OCI-LY1 (cell line): ENCODE measurements at regions not wholly inside any gene's neighbourhood (a gene's known extent, or its start where the extent isn't known, plus 50 kb on each side); places are given as distances from the start of the nearest gene placed in this dataset.

ENCODE experiments used
- EZH2 ChIP-seq: fragments of 200-600 bp; sonication (generic), shearing (Covaris generic); IDR thresholded peaks from 2 replicates; pipeline ENCODE4 v1.8.0; 2017; ENCODE audit warnings: borderline replicate concordance, mixed run types, mild to moderate bottlenecking, antibody characterized with exemption, low read length, moderate library complexity, mixed read lengths
- TF ChIP-seq, protein P1 (sequence below): fragments of 200-600 bp; sonication (generic), shearing (Covaris generic); IDR thresholded peaks from 2 replicates; pipeline ENCODE4 v1.5.1; 2017; ENCODE audit warnings: mild to moderate bottlenecking, antibody characterized with exemption, low read length, moderate library complexity, mixed read lengths

DNA sequence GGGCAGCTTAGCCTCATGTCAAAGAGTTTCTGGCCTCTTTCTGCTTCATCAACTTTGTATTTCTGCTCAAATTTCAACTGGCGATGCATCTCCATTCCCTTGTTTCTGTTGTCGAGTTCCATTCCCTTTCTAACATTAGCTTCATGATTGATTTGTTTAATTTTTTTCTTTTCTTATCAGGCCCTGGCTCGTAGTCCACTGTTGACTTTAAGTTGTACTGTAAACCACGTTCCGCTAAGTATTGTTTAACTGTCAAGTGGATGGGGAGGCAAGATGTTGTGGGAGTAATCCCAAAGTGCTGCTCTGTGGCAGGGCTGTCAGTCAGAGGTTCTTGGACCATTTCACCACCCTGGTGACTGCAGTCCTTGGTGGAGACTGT is 309.1 kb downstream of the PSAT1 start:
- TF ChIP-seq, protein P1, sequence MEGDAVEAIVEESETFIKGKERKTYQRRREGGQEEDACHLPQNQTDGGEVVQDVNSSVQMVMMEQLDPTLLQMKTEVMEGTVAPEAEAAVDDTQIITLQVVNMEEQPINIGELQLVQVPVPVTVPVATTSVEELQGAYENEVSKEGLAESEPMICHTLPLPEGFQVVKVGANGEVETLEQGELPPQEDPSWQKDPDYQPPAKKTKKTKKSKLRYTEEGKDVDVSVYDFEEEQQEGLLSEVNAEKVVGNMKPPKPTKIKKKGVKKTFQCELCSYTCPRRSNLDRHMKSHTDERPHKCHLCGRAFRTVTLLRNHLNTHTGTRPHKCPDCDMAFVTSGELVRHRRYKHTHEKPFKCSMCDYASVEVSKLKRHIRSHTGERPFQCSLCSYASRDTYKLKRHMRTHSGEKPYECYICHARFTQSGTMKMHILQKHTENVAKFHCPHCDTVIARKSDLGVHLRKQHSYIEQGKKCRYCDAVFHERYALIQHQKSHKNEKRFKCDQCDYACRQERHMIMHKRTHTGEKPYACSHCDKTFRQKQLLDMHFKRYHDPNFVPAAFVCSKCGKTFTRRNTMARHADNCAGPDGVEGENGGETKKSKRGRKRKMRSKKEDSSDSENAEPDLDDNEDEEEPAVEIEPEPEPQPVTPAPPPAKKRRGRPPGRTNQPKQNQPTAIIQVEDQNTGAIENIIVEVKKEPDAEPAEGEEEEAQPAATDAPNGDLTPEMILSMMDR = no peak
- no peak for TF ChIP-seq EZH2
